HL-60 (cell line): ENCODE measurements at regions not wholly inside any gene's neighbourhood (a gene's known extent, or its start where the extent isn't known, plus 50 kb on each side); places are given as distances from the start of the nearest gene placed in this dataset.

Source experiments
- DNase-seq, 2 experiments: peaks; one replicate each; pipeline ENCODE4 v3.0.0-alpha.2; 2010 to 2020; ENCODE audit warnings: low read depth in 1 of 2, low spot score in 1 of 2
- H3K27ac ChIP-seq: fragments of 250-450 bp; sonication (Bioruptor Pico); replicated peaks from 2 replicates; pipeline ENCODE4 v1.5.1; 2020; ENCODE audit warnings: mild to moderate bottlenecking, moderate library complexity
- H3K27me3 ChIP-seq: fragments of 250-450 bp; sonication (Bioruptor Pico); 2 replicates; pipeline ENCODE4 v1.5.1; 2021; ENCODE audit warnings: mild to moderate bottlenecking, moderate library complexity; ENCODE audit not compliant: insufficient read depth, poor library complexity, severe bottlenecking
- H3K4me3 ChIP-seq: replicated peaks from 2 replicates; pipeline ENCODE4 v1.5.1; 2011; ENCODE audit warnings: mild to moderate bottlenecking, control low read depth, low read length; ENCODE audit not compliant: insufficient read depth
- CTCF ChIP-seq: IDR thresholded peaks from one replicate; pipeline ENCODE4 v1.5.1; 2011; ENCODE audit warnings: low read length, control low read depth, inconsistent platforms; ENCODE audit not compliant: insufficient read depth
- GABPA ChIP-seq: IDR thresholded peaks from 2 replicates; pipeline ENCODE4 v1.6.1; 2012; ENCODE audit warnings: low read depth
- POLR2AphosphoS5 ChIP-seq: IDR thresholded peaks from 2 replicates; pipeline ENCODE4 v1.6.1; 2012; ENCODE audit warnings: low read depth
- REST ChIP-seq: IDR thresholded peaks from 2 replicates; pipeline ENCODE4 v1.6.1; 2012; ENCODE audit warnings: low read depth; ENCODE audit not compliant: insufficient replicate concordance
- SPI1 ChIP-seq: IDR thresholded peaks from 2 replicates; pipeline ENCODE4 v1.6.1; 2012; ENCODE audit warnings: low read depth, mild to moderate bottlenecking, borderline replicate concordance

- DNase-seq, result no peak
- Histone ChIP-seq H3K4me3 (no peak overlapping the region), H3K27ac (no peak overlapping the region), H3K27me3 (no peaks in the 10 kb centered on the region)
- TF ChIP-seq REST, result no peak
- TF ChIP-seq SPI1, result no peak
- TF ChIP-seq CTCF, result no peak
- no peak for TF ChIP-seq GABPA
Measured at GRCh38 chr11:21921151-21921550, 271.7 kb upstream of the ANO5 start.

DNA sequence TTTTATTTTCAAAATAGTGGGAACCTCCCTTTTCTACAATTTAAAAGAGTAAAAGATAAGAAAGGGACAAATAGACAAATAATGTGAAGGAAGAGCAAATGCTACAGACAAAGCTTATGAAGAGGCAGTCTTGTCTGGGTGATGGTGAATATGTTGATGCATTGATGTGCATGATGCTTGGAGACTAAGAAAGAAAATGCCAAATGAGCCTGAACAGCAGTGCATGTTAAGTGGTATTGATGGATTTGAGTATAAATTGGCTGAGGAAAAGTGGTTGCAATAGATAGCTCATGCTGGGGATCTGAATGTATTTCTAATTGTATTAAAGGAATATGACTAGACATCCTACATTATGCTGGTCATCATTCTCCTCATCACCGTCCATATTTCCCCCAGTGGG, 268.6 kb upstream of the ANO5 start:
- no peak overlapping the region for H3K4me3 ChIP-seq
- no peaks in the 10 kb centered on the region for H3K27me3 ChIP-seq
- DNase-seq, result no peak
- no peak overlapping the region for H3K27ac ChIP-seq
- TF ChIP-seq REST, result no peak
- no peak for TF ChIP-seq CTCF
- TF ChIP-seq SPI1, result no peak
- no peak for TF ChIP-seq GABPA
- TF ChIP-seq POLR2AphosphoS5, result no peak

- Histone ChIP-seq H3K27me3 (no peaks in the 10 kb centered on the region), H3K27ac (no peak overlapping the region), H3K4me3 (no peak overlapping the region)
- no peak for DNase-seq
- no peak for TF ChIP-seq CTCF
- no peak for TF ChIP-seq POLR2AphosphoS5
- no peak for TF ChIP-seq REST
- no peak for TF ChIP-seq GABPA
- TF ChIP-seq SPI1, result no peak
Measured at GRCh38 chr11:21927628-21928027, 265.3 kb upstream of the ANO5 start.
